Coronary artery (tissue), 2 donors: ENCODE measurements at regions not wholly inside any gene's neighbourhood (a gene's known extent, or its start where the extent isn't known, plus 50 kb on each side); places are given as distances from the start of the nearest gene placed in this dataset.

Experiments used
- DNase-seq: peaks from one replicate; pipeline ENCODE4 v3.0.0-alpha.2; 2017; ENCODE audit warnings: low spot score
- H3K27ac ChIP-seq, 2 donors: fragments of 200-600 bp; sonication (generic); one replicate each; pipeline ENCODE4 v1.5.1; 2016 to 2019
- H3K4me3 ChIP-seq: fragments of 200-600 bp; sonication (generic); 2 replicates; pipeline ENCODE4 v1.5.1; 2016; ENCODE audit warnings: mild to moderate bottlenecking, moderate library complexity
- TF ChIP-seq, protein P1 (sequence below): fragments of 200-600 bp; sonication (generic); IDR thresholded peaks from one replicate; pipeline ENCODE4 v1.5.1; 2019; ENCODE audit warnings: antibody characterized with exemption

- DNase-seq: no peak
- Histone ChIP-seq H3K27ac (no peak overlapping the region), H3K4me3 (no peak overlapping the region)
- TF ChIP-seq, protein P1, sequence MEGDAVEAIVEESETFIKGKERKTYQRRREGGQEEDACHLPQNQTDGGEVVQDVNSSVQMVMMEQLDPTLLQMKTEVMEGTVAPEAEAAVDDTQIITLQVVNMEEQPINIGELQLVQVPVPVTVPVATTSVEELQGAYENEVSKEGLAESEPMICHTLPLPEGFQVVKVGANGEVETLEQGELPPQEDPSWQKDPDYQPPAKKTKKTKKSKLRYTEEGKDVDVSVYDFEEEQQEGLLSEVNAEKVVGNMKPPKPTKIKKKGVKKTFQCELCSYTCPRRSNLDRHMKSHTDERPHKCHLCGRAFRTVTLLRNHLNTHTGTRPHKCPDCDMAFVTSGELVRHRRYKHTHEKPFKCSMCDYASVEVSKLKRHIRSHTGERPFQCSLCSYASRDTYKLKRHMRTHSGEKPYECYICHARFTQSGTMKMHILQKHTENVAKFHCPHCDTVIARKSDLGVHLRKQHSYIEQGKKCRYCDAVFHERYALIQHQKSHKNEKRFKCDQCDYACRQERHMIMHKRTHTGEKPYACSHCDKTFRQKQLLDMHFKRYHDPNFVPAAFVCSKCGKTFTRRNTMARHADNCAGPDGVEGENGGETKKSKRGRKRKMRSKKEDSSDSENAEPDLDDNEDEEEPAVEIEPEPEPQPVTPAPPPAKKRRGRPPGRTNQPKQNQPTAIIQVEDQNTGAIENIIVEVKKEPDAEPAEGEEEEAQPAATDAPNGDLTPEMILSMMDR: no peak
These were observed 51.0 kb upstream of the RAP2B start for GRCh38 chr3:153111016-153111415.
